ENCODE measurements at regions not wholly inside any gene's neighbourhood (a gene's known extent, or its start where the extent isn't known, plus 50 kb on each side); places are given as distances from the start of the nearest gene placed in this dataset.

- TF ChIP-seq REST (IDR thresholded peaks at IDR 0.05; ENCODE audit: low read depth), result no peak
- no peak for TF ChIP-seq JUND (IDR thresholded peaks at IDR 0.05)
- TF ChIP-seq RAD21 (IDR thresholded peaks at IDR 0.05; ENCODE audit: low read depth), result no peak
- no peak for TF ChIP-seq ATF3 (IDR thresholded peaks at IDR 0.05)
These were observed 253.1 kb downstream of the BCAT1 start (continued) for GRCh38 chr12:24695657-24696329.

GRCh38 chr12:24695103-24695502 is 253.8 kb downstream of the BCAT1 start:
- CTCF ChIA-PET, result no interaction called here
- intact Hi-C loops (cut with micrococcal nuclease), result no loop called here
- TF ChIP-seq REST (IDR thresholded peaks at IDR 0.05; ENCODE audit: low read depth) (no peak), CTCF (IDR thresholded peaks at IDR 0.05 in 2 of 3, conservative IDR thresholded peaks at IDR 0.05 in 1 of 3; ENCODE audit: borderline replicate concordance in 1 of 3, insufficient read depth in 1 of 3, low read depth in 2 of 3, low read length in 2 of 3) (no peak), YY1 (IDR thresholded peaks at IDR 0.05; ENCODE audit: extremely low read depth, insufficient replicate concordance, low read depth, low read length) (no peak), SP1 (IDR thresholded peaks at IDR 0.05; ENCODE audit: low read depth) (no peak), SIN3A (IDR thresholded peaks at IDR 0.05; ENCODE audit: low read depth) (no peak), EZH2phosphoT487 (IDR thresholded peaks at IDR 0.05; ENCODE audit: borderline replicate concordance) (no peak), POLR2AphosphoS5 (IDR thresholded peaks at IDR 0.05; ENCODE audit: low read depth, low read length) (no peak), CBX3 (IDR thresholded peaks at IDR 0.05; ENCODE audit: low read depth) (no peak), TCF7L2 (IDR thresholded peaks at IDR 0.05; ENCODE audit: borderline replicate concordance, extremely low read depth, insufficient read depth, insufficient read length) (no peak)

More at GRCh38 chr12:24695103-24695502, 253.8 kb downstream of the BCAT1 start:
- Histone ChIP-seq H3K9me3 (ENCODE audit: control insufficient read depth in 1 of 2, insufficient read depth in 1 of 2, low read depth in 1 of 2, low read length in 2 of 2) (peaks cover 0 to 3% of the 10 kb centered on the region in 2 experiments; a peak in 1 of 4 replicates), H4K20me1 (ENCODE audit: insufficient read depth) (no peaks in the 10 kb centered on the region), H3K36me3 (ENCODE audit: control insufficient read depth in 1 of 2, insufficient read depth in 2 of 2, low read length in 2 of 2) (no peaks in the 10 kb centered on the region), H2AFZ (ENCODE audit: low read depth, low read length, poor library complexity, severe bottlenecking) (no peak overlapping the region), H3K9me2 (ENCODE audit: insufficient read depth) (no peaks in the 10 kb centered on the region), H3K79me2 (ENCODE audit: insufficient read depth, low read length) (no peaks in the 10 kb centered on the region), H3K4me3 (replicated peaks in 1 of 2; ENCODE audit: low read depth in 1 of 2, low read length in 2 of 2) (no peak overlapping the region), H3K4me2 (ENCODE audit: low read length) (no peak overlapping the region), H3K4me1 (ENCODE audit: control insufficient read depth in 1 of 2, insufficient read depth in 2 of 2, low read length in 2 of 2) (no peaks in the 10 kb centered on the region), H3K9ac (ENCODE audit: low read length) (no peak overlapping the region), H3K27ac (ENCODE audit: low read depth, low read length) (no peak overlapping the region), H3K27me3 (ENCODE audit: insufficient read depth, low read length) (no peaks in the 10 kb centered on the region)
- ChIA-PET RAD21 (ENCODE audit: low non-redundant PET in 1 of 2, low total read pairs in 2 of 2, uncharacterized antibody in 2 of 2, unreplicated experiment in 2 of 2) (no interaction called here), POLR2A (no interaction called here)
- DNase-seq (ENCODE audit: low read depth, low spot score), result no peak
- BruUV-seq (replicated peaks), result no TSS peak
- ATAC-seq, result no peak

Measured in HCT116 (cell line).